Stimulated activated CD4-positive, alpha-beta T cell treated with anti-CD3 and anti-CD28 coated beads, Interleukin-4, amount 100 ng/mL, for 24 hours (primary cell): ENCODE measurements at regions not wholly inside any gene's neighbourhood (a gene's known extent, or its start where the extent isn't known, plus 50 kb on each side); places are given as distances from the start of the nearest gene placed in this dataset.
"Not testable (repeated sequence)": the region's sequence is repeated elsewhere in the genome, so short reads cannot be mapped to it uniquely, and the experiment has no call there.

ENCODE experiments used
- DNase-seq: peaks from one replicate; pipeline ENCODE4 v3.0.0-alpha.2; 2020

DNA sequence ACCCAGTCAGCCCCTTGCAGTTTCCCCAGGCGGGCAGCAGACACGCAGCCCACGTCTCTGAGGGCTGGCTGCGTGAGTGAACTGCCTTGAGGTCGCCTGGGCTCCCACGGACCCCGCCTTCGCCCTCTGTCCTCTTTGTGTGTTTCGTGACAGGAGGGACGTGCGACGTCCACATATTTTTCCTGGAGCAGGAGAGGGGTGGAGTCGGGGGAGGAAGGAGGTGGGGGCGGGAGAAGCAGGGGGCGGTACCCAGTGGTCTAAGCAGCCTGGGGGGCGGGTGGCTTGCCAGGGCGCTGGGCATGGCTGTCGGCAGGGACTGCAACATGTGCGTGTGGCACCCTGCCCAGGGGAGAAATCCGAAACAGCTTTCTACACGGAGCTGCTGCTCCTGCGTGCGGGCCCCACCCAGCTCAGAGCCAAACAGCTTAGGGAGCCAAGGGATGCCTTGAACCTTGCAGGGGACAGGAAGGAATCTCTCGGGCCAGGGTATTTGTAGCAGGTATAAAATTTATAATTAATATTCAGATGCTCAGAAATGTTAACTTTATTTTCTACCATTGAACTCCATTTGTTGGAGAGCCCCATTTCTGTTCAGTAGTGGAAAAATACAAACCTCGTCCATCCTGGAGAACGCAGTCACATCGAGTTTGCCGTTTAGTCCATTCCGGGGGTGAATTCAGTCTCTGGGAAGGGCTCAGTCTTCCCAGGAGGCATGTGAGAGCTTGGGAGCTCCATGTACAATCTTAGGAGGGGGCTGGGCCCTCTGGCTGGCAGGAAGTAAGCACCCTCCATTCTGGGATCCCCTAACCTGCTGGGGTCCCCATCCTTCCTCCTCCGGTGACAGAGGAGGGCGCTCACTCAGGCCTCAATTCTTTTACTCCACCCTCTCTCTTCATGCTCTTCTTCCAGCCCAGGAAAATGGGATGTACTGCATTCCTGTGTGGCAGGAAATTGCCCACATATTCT lies 79.1 kb upstream of the MEF2A start:
- no peak for DNase-seq

DNA sequence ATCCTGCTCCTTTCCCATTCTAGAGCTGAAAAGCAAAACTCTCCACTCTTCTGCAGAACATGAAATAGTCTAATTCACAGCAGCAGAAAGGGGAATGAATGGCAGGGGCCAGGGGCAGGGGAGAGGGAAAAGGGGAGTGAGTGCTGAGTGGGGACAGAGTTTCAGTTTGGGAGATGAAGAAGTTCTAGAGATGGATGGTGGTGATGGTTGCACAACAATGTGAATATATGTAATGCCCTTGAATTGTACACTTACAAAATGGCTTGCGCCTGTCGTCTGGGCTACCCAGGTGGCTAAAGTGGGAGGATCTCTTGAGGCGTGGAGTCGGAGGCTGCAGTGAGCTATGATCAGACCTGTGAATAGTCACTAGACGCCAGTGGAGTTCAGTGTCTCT lies 78.5 kb upstream of the MEF2A start:
- DNase-seq, result no peak

DNA sequence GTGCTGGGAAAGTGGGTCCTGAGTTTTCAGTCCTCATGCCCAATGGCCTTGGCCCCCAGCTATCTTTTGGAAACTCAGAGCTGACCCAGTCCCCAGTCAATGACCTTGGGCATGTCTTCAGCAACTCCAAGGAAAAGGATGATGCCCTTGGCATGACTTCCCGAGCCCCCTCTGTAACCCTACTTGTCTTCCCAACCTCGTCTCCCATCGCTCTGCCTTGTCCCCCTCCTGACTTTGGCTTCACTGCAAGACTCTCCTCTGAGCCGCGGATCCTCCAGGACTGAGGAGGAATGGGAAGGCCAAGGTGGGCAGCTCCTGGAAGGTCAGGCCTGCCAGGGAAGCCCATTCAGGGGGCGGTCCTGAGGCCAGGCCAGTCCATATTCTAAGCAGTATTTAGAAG lies 73.5 kb upstream of the MEF2A start:
- no peak for DNase-seq

DNA sequence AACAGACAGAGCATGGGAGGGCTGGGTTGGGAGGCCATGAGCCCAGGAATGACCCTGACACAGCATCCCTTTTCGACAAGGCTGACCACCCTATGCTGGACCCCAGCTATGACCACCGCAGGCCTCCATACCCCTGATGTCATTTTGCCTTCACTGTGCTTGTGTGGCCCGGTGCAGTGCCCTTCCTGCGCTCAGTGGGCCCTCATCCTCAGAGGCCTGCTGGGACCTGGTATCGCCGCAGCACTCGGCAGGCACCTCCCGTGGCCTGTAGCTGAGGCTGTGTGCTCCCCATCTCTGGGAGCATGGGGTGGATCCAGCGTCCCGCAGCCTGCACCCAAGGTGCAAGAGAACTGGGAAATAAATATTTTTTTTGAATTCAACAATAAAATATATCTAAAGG lies 73.1 kb upstream of the MEF2A start:
- no peak for DNase-seq

DNA sequence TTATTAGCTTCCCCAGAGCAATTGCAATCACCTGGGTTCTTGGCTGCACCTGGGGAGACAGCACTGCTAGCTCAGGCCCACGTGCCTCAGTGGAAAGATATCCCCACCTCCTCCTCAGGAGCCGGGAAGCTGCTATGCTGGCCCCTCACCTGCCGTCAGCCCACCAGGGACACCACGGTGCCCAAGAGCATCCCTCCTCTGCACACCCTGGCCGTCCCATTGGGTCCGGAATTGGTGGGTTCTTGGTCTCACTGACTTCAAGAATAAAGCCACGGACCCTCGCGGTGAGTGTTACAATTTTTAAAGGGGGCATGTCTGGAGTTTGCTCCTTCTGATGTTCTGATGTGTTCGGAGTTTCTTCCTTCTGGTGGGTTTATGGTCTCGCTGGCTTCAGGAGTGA lies 72.3 kb upstream of the MEF2A start:
- DNase-seq, result no peak

DNA sequence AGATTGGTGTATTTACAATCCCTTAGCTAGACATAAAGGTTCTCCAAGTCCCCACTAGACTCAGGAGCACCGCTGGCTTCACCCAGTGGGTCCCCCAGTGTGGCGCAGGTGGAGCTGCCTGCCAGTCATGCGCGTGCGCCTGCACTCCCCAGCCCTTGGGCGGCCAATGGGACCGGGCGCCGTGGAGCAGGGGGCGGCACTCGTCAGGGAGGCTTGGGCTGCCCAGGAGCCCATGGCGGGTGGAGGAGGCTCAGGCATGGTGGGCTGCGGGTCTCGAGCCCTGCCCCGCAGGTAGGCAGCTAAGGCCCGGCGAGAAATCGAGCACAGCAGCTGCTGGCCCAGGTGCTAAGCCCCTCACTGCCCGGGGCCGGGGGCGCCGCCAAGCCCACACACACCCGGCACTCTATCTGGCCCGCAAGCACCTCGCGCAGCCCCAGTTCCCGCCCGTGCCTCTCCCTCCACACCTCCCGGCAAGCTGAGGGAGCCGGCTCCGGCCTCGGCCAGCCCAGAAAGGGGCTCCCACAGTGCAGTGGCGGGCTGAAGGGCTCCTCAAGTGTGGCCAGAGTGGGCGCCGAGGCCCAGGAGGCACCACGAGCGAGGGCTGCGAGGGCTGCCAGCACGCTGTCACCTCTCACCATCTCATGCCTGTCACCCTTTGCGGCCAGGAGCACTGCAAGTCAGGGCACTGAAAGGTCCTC lies 71.1 kb upstream of the MEF2A start:
- not testable (repeated sequence) for DNase-seq

DNA sequence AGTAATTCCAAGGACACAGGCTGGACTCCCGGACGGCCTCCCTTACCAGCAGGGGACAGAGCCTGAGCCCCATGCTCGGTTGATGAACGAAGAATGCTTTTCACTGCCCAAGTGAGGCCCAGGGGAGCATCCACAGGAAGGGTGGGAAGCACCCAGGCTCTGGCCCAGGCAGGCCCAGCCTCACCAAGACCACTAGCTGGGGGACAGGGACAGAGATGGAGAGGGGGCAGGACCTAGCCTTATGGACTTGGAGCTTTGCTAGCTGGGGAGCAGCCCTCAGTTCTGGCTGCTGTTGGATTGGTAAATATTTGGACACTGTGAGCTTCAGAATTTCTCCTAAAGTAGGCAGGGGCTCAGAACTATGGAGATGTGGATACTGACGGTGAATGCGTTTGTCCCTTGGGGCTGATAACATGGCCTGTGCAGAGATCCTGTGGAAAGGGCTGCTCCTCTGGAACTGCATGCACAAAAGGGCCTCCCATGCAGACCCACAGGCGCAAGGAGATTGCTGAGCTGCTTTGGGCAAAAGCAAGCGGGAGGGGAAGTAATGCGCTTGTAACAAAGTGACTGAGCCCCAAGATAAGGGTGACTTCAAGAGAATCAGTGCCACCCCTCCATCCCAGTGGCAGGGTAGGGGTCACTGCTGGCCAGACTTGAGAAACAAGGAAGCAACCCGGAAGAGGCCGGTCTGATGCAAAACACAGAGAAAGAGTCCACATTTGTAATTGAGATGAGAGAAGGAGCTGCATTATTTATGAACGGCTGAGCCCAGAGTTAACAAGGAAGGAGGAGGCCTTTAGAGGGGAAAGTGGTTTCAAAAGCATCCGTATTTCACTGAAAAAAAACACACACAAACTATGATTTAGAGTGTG lies 70.1 kb upstream of the MEF2A start:
- no peak for DNase-seq

DNA sequence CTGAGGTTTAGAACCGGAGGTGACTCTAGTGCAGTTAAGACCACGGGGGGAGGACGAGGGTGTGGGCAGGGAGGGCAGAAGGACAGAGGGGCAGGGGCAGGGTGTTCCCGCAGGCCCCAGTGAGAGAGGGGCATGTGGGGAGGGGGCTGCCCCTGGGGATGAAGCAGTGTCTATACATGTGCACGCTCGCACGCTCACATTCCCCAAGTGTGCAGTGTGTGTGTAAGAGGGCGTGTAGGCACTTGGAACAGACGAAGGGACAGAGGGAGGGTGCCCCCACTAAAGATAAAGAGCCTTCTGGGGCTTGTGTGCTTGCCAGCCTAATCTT lies 69.5 kb upstream of the MEF2A start:
- DNase-seq, result no peak

DNA sequence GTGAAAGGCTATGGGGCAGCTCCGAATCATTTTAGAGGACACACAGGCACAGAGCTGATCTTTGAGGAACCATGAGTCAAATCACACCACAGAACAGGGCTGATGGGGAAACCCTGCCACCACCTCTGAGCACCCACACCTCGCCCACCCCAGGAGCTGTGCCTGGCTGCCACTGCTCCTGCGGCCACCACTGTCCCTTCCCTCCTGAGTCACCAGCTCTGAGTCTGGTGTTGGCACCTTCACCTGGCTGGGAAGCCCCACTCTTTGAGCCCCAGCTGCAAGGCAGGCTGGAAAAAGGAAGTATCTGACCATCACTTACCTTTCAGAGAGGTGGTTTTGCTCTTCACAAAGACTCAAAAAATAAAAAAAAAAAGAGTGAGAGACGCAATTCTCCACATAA lies 63.6 kb upstream of the MEF2A start:
- DNase-seq, result no peak

DNA sequence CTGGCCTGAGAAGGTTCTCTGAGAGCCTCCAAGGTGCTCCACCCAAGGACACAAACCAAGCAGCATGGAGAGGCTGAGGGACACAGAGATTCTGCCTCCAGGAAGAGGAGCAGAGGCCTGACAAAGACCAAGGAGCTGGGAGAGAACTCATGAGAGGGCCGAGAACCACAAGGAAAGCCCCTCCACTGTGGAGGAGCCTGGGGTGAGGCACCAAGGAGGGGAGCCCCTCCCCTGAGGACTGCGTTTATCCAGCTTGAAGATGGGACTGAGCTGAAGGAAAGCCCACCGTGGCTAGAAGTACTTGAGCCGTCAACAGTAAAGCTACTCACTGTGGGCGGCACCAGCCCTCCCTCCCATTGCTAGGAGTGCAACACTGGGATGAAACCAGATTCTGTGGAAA lies 63.1 kb upstream of the MEF2A start:
- no peak for DNase-seq

DNA sequence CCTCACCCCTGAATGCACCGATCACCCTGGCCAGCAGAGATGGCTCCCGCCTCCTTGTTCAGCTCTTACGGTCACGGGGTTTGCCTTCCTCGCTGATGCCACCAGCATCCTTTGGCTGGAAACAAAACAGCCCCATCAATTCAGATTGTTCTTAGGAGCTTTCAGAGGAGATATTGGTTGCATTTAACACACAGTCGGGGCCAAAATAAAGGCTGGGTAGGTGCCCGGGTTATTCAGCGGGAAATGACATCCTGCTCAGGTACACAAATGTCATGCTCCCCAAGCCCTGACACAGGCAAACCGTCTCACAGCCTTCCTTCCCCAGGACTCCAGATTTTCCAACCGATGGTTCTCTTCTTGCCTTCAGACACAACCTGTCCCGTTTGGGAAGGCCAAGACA lies 62.4 kb upstream of the MEF2A start:
- DNase-seq, result no peak

DNA sequence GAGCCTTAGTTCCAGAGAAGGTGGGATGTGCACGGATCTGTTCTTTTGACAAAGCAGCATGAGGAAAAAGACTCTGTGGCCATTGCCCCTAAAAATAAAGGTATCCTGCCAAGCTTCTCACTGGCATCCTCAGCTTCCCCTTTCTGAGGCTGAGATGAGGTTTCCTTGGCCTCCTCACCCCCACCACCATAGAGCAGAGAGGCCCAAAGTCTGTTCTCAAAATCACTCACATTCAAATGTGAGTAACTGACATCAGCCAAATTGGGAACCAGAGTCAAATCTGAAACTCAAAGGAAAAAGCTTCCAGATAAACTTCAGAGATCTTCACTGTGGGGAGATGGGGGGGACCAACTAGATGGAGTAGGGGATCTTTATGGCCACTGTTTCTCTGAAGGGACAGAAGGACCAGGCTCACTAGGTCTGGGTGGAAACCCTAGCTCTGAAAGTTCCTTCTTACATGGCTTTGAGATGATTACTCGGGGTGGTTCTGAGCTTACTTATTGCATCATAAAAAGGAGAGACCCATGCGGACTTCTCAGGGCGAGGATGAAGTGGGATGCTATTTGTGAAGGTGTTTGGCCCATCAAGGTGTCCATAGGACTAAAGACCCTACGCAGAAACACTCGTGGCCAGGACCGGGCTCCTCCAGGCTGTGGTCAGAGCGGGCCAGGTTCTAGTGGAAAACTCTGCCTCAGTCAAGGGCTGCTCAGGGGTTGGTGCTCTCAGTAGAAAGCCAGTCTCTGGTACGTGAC lies 61.5 kb upstream of the MEF2A start:
- DNase-seq, result no peak

DNA sequence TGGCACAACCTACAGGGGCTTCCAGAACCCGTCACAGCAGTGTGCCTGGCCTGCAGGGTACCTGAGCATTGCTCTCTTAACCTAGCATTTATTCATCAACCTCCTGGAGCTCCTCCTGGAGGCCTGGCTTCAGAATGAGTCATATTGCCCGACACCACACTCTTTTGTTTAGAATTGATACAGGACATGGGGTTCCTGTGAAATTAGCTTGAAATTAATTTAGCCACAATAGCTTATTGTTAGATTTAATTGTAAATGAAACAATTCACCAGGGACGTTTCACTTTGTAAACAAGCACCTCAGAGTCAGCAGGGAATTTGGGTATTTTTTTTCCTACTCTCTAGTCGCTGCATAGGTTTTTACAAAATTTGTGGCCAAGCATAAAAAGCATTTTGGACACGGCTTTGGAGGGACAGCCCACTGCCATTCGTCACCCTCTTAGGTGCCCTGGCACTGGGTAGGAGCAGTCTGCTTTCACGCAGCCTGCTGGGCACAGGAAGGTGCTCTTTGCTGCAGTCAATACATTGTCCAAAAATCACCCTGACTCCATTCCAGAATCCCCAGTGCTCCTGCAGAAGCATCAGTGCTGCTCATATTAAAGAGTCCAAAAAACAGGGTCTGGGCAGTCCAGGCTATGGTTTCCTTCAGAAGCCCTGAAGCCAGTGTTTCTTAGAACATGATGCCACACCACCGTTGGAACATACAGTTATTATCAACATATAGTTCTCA lies 60.8 kb upstream of the MEF2A start:
- DNase-seq, result no peak

DNA sequence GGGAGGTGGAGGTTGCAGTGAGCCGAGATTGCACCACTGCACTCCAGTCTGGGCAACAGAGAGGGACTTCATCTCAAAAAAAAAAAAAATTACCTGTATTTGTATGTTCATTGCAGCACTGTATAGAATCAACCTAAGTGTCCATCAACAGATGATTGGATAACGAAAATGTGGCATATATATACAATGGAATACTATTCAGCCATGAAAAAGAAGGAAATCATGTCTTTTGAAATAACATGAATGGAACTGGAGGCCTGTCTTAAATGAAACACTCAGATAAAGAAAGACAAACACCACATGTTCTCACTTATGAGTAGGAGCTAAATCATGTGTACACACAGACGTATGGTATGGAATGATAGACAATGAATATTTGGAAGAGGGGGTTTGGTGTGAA lies 59.4 kb upstream of the MEF2A start:
- no peak for DNase-seq

DNA sequence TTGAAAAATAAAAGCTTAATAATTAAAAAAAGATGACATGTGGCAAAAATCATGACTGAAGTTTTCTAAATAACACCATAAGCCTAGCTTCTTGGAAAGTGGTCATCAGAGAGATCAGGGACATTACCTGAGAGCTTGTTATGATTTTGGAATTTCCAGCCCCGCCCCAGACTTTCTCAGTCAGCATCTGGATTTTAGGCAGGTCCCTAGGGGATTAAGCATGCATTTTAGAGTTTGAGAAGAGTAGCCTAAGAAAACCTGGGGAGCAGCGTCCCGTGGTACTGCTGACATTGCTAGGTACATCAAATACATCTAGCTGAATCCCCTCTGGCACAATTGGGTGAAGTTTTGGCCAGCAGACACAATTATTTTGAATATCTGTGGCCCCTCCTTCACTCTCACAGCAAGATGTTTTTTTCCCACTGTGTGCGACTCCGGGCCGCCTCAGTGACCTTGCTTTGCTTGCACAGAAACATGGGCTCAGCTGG lies 58.7 kb upstream of the MEF2A start:
- no peak for DNase-seq

DNA sequence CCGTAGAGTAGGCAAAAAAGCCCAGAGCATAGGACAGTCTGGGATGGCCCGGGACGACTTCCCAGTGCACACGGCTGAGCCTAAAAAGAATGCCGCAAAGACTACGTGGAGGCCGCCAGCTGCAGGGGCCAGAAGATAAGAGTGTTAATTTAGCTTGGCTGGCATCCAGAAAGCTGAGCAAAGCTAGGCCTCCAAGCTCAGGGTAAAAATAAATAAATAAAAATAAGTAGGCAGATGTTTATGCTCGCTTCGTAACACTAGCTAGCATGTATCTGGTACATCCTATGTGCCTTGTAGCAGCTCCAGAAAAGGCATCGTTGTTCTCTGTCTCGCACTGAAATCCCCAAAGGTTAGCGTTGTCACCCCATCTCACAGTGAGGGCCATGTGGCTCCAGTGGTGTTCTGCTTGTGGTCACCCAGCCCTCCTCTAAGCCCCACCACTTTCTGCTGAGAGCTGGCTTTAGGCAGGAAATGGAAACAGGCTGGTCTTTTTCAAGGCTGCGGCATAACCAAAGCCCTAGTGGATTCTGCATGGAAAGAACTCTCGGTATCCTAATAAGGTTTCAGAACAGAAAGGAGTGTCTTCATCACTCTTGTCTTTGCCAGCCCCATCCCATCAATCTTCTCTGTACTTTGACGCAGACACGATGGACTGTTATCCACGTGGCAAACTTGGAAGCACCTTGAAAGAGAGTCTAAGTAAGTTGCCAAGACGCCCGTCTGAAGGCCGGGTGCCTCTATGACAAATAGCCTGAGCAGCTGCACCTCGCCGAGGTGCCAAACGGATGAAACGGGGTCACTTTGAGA lies 58.1 kb upstream of the MEF2A start:
- no peak for DNase-seq

DNA sequence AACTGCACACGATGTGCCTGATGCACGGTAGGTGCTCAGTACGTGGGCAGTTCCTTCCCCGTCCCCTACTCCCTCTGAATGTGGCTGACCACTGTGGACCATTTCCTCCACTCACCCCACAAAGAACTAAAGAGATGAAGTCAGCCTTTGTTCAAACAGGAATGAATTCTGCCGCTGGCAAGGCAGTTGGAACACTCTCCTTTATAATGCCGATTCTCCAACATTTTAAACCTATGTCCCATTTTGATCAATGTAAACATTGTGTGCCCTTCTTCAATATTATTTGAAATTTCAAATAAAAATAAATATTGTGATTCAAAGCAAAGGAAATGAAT lies 57.5 kb upstream of the MEF2A start:
- DNase-seq, result no peak

DNA sequence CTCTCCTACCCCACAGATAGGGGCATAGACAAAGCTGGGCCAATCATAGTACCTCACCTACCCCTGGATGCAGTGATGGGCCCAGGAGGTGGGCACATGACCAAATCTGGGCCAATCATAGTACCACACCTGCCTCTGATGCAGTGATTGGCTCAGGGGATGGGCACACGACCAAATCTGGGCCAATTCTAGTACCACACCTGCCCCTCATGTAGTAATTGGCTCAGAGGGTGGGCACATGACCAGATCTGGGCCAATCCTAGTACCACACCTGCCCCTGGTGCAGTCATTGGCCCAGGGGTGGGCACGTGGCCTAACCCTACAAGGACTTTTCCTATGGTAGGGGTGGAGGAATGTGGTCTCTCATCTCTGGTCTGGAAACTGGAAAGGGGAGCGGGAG lies 56.9 kb upstream of the MEF2A start:
- DNase-seq, result no peak

DNA sequence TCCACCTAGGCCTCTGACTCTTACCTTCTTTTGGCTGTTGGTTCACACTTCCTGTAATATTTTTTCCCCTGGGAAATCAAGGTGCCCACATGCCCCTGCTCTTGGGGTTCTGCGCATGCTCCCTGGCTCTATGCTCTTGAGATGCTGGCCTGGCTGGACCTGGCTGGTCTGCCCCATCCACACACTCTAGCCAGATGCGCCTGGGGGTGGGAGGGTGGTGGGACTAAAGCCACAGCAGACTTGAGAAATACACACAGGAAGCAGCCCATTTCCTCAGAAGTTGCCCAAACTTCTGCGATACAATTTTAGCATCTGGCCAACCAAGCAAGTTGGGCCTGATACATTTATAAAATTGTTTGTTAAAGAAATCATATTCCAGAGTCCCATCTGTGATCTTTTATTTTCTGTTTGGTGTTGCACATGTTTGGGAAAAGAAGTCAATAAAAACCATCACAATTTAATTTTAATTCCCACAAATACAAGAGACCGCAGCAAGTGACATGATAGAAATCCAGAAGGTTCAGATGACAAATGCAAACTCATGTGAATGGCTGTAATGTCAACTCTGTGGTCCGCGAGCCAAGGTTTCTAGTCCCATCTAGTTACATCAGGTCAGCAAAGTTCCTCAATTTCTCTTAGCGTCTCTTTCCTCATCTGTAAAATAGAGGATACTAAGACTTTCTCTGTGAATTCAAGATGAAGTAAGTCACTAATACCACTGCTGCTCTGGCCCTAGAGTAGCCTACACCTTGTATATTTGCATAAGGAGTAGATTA lies 55.9 kb upstream of the MEF2A start:
- no peak for DNase-seq

DNA sequence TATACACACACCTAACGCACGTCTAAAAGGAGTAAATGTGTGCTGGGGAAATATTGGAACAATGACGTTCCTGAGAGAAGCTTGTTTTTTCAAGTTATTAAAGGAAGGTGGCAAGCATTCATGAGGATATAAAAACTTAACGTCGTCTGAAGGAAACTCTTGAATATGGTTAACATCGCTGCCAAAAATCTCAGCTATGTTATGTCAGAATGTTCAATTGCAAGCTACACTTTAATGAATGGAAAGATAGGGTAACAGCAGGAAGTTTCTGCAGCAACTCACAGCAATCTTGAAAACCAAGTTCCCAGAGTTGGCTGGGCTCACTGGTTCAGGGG lies 54.3 kb upstream of the MEF2A start:
- DNase-seq, result no peak
